Fibroblast of skin of right biceps (primary cell): ENCODE measurements at regions not wholly inside any gene's neighbourhood (a gene's known extent, or its start where the extent isn't known, plus 50 kb on each side); places are given as distances from the start of the nearest gene placed in this dataset.
A peak's percentile ranks its signal among the peaks of the same experiment; 100 is the strongest.

Experiments
- DNase-seq: peaks from one replicate; pipeline ENCODE4 v3.0.0-alpha.2; 2013

- no peak for DNase-seq
Observed at GRCh38 chr11:30159546-30159945, 71.3 kb upstream of the FSHB start.

GRCh38 chr11:30165652-30166051 lies 65.2 kb upstream of the FSHB start:
- no peak for DNase-seq

- DNase-seq = no peak
Observed at GRCh38 chr11:30171661-30172060, 59.2 kb upstream of the FSHB start.

- no peak for DNase-seq
Observed at GRCh38 chr11:30172158-30172557, 58.7 kb upstream of the FSHB start.

GRCh38 chr11:30172883-30173311 lies 57.9 kb upstream of the FSHB start:
- peak; percentile 35 for DNase-seq

GRCh38 chr11:30174265-30175020 lies 56.4 kb upstream of the FSHB start:
- peak; percentile 32 for DNase-seq
